PC-3 (cell line): ENCODE measurements at regions not wholly inside any gene's neighbourhood (a gene's known extent, or its start where the extent isn't known, plus 50 kb on each side); places are given as distances from the start of the nearest gene placed in this dataset.

Experiments used
- ATAC-seq: fragments of 200-7000 bp; cut with Tn5 transposase; 2 replicates; pipeline ENCODE4 v1.9.1; 2020; ENCODE audit warnings: mild to moderate bottlenecking, moderate library complexity
- BruUV-seq: library from RNA; stranded (reverse); fragments of 400-500 nt; replicated peaks from 2 replicates; lab custom pipeline; 2021; lab: Mats Ljungman, UMichigan
- CTCF ChIA-PET: fragments of 300-600 bp; sonication (Branson Sonifier 250); formaldehyde crosslinking; loops from one replicate; lab custom pipeline; 2022; ENCODE audit warnings: antibody characterized with exemption; lab: Charles Lee
- POLR2A ChIA-PET: fragments of 300-600 bp; sonication (Branson Sonifier 250); formaldehyde crosslinking; loops from one replicate; lab custom pipeline; 2022; ENCODE audit warnings: antibody characterized with exemption; ENCODE audit not compliant: unreplicated experiment; lab: Charles Lee
- DNase-seq: peaks from one replicate; pipeline ENCODE4 v3.0.0-alpha.2; 2015
- H2AFZ ChIP-seq: fragments of 300-600 bp; sonication (generic); 2 replicates; pipeline ENCODE4 v1.6.0; 2016; ENCODE audit warnings: antibody characterized with exemption, low read length
- H3F3A ChIP-seq: fragments of 300-600 bp; sonication (generic); one replicate; pipeline ENCODE4 v1.6.0; 2017; ENCODE audit warnings: antibody characterized with exemption, low read length, control low read depth, mild to moderate bottlenecking; ENCODE audit not compliant: unreplicated experiment
- H3K27ac ChIP-seq: fragments of 300-600 bp; sonication (generic); 2 replicates; pipeline ENCODE4 v1.5.1; 2016; ENCODE audit warnings: mild to moderate bottlenecking, low read length
- H3K27me3 ChIP-seq: fragments of 300-600 bp; sonication (generic); 2 replicates; pipeline ENCODE4 v1.6.1; 2016; ENCODE audit warnings: low read length, mixed read lengths
- H3K36me3 ChIP-seq: fragments of 300-600 bp; sonication (generic); 2 replicates; pipeline ENCODE4 v1.6.1; 2016; ENCODE audit warnings: low read depth, mixed run types, low read length, mixed read lengths
- H3K4me1 ChIP-seq: fragments of 300-600 bp; sonication (generic); 2 replicates; pipeline ENCODE4 v1.5.1; 2016; ENCODE audit warnings: low read length; ENCODE audit not compliant: insufficient read depth
- H3K4me2 ChIP-seq: fragments of 300-600 bp; sonication (generic); 2 replicates; pipeline ENCODE4 v1.6.0; 2016; ENCODE audit warnings: low read length
- H3K4me3 ChIP-seq: fragments of 300-600 bp; sonication (generic); 2 replicates; pipeline ENCODE4 v1.5.1; 2016; ENCODE audit warnings: mild to moderate bottlenecking, low read length, mixed read lengths
- H3K79me2 ChIP-seq: fragments of 300-600 bp; sonication (generic); 2 replicates; pipeline ENCODE4 v1.6.1; 2017; ENCODE audit warnings: low read length, mixed read lengths
- H3K9ac ChIP-seq: fragments of 300-600 bp; sonication (generic); 2 replicates; pipeline ENCODE4 v1.6.0; 2016; ENCODE audit warnings: mild to moderate bottlenecking, low read length
- H3K9me2 ChIP-seq: fragments of 300-600 bp; sonication (generic); replicated peaks from 2 replicates; pipeline ENCODE4 v1.6.1; 2016; ENCODE audit warnings: mixed run types, low read length, mixed read lengths
- H3K9me3 ChIP-seq: fragments of 300-600 bp; sonication (generic); 2 replicates; pipeline ENCODE4 v1.6.1; 2016; ENCODE audit warnings: low read length, mixed read lengths
- H4K20me1 ChIP-seq: fragments of 300-600 bp; sonication (generic); 2 replicates; pipeline ENCODE4 v1.6.1; 2016; ENCODE audit warnings: low read length, mixed read lengths
- EZH2 ChIP-seq: fragments of 300-600 bp; sonication (generic); IDR thresholded peaks from one replicate; pipeline ENCODE4 v1.6.1; 2017; ENCODE audit warnings: antibody characterized with exemption, mild to moderate bottlenecking, low read length; ENCODE audit not compliant: unreplicated experiment
- EZH2phosphoT487 ChIP-seq: fragments of 300-600 bp; sonication (generic); IDR thresholded peaks from 2 replicates; pipeline ENCODE4 v1.6.1; 2018; ENCODE audit warnings: mild to moderate bottlenecking, antibody characterized with exemption, low read length, borderline replicate concordance
- intact Hi-C: fragments of 100-400 bp; cut with micrococcal nuclease; formaldehyde crosslinking; loops from 2 replicates; pipeline ENCODE4 v1.9.0; 2023
- TF ChIP-seq, protein P1 (sequence below): fragments of 300-600 bp; sonication (generic); conservative IDR thresholded peaks from 2 replicates; pipeline ENCODE4 v1.5.1; 2017; ENCODE audit warnings: antibody characterized with exemption, low read depth, mild to moderate bottlenecking, low read length

- H3K9ac ChIP-seq: no peak overlapping the region
- H3K4me1 ChIP-seq: no peaks in the 10 kb centered on the region
- TF ChIP-seq EZH2 (no peak), EZH2phosphoT487 (no peak)
- TF ChIP-seq, protein P1, sequence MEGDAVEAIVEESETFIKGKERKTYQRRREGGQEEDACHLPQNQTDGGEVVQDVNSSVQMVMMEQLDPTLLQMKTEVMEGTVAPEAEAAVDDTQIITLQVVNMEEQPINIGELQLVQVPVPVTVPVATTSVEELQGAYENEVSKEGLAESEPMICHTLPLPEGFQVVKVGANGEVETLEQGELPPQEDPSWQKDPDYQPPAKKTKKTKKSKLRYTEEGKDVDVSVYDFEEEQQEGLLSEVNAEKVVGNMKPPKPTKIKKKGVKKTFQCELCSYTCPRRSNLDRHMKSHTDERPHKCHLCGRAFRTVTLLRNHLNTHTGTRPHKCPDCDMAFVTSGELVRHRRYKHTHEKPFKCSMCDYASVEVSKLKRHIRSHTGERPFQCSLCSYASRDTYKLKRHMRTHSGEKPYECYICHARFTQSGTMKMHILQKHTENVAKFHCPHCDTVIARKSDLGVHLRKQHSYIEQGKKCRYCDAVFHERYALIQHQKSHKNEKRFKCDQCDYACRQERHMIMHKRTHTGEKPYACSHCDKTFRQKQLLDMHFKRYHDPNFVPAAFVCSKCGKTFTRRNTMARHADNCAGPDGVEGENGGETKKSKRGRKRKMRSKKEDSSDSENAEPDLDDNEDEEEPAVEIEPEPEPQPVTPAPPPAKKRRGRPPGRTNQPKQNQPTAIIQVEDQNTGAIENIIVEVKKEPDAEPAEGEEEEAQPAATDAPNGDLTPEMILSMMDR: no peak
- intact Hi-C loops: no loop called here
- no peak overlapping the region for H2AFZ ChIP-seq
- H4K20me1 ChIP-seq: no peaks in the 10 kb centered on the region
- no peaks in the 10 kb centered on the region for H3K79me2 ChIP-seq
- no peak for DNase-seq
- no peak overlapping the region for H3K4me2 ChIP-seq
- H3K9me3 ChIP-seq: no peaks in the 10 kb centered on the region
- H3K27ac ChIP-seq: no peak overlapping the region
- no peaks in the 10 kb centered on the region for H3K9me2 ChIP-seq
- no TSS peak for BruUV-seq
- H3K36me3 ChIP-seq: no peaks in the 10 kb centered on the region
- H3K4me3 ChIP-seq: no peak overlapping the region
- ChIA-PET POLR2A (no interaction called here), CTCF (no interaction called here)
- H3K27me3 ChIP-seq: peaks cover 2% of the 10 kb centered on the region; the same call in 1 of the 2 replicates
- H3F3A ChIP-seq: no peaks in the 10 kb centered on the region
- no peak for ATAC-seq
Observed at GRCh38 chr10:42984035-42984610, 92.7 kb upstream of the RET start.

- Histone ChIP-seq H3K9ac (no peak overlapping the region), H3K4me2 (no peak overlapping the region), H3K79me2 (no peaks in the 10 kb centered on the region), H3K9me3 (no peaks in the 10 kb centered on the region), H3K36me3 (no peaks in the 10 kb centered on the region), H3K27me3 (0 out of 2 replicates have a peak, but pooled peaks cover 3% of the 10 kb centered on the region), H4K20me1 (no peaks in the 10 kb centered on the region), H3K27ac (no peak overlapping the region), H3F3A (no peaks in the 10 kb centered on the region), H3K4me3 (no peak overlapping the region), H3K9me2 (no peaks in the 10 kb centered on the region), H2AFZ (no peak overlapping the region), H3K4me1 (no peaks in the 10 kb centered on the region)
- ChIA-PET POLR2A (no interaction called here), CTCF (no interaction called here)
- BruUV-seq: no TSS peak
- DNase-seq (no peak), ATAC-seq (no peak)
- no peak for TF ChIP-seq EZH2phosphoT487
- no peak for TF ChIP-seq EZH2
- TF ChIP-seq, protein P1: no peak
- intact Hi-C loops: no loop called here
Observed at GRCh38 chr10:42984761-42985325, 92.0 kb upstream of the RET start.
